HG03097 (cell line): ENCODE measurements at regions not wholly inside any gene's neighbourhood (a gene's known extent, or its start where the extent isn't known, plus 50 kb on each side); places are given as distances from the start of the nearest gene placed in this dataset.
"Not testable (repeated sequence)": the region's sequence is repeated elsewhere in the genome, so short reads cannot be mapped to it uniquely, and the experiment has no call there.

Source experiments
- ATAC-seq: cut with Tn5 transposase; IDR thresholded peaks from one replicate; pipeline ENCODE4 v1.9.1; 2021; ENCODE audit not compliant: unreplicated experiment, low FRiP score

DNA sequence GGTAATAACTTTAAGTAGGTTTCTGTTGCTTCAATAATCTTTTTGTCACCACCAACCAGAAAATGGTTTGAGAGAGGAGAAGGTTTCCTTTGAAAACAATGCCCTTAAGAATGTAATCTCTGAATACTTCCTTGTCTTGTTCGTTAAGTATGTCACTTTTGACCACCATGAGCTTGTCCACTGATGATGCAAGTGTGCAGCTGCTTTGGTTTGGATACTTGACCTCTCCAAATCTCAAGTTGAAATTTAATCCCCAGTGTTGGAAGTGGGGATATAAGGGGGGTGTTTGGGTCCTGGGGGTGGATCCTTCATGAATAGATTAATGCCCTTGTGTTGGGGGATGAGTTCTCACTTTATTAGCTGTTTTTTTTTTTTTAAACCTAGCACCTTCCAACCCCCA, 985.4 kb downstream of the EPHA7 start:
- no peak for ATAC-seq

GRCh38 chr6:92431502-92431901, 987.9 kb downstream of the EPHA7 start:
- no peak for ATAC-seq

DNA sequence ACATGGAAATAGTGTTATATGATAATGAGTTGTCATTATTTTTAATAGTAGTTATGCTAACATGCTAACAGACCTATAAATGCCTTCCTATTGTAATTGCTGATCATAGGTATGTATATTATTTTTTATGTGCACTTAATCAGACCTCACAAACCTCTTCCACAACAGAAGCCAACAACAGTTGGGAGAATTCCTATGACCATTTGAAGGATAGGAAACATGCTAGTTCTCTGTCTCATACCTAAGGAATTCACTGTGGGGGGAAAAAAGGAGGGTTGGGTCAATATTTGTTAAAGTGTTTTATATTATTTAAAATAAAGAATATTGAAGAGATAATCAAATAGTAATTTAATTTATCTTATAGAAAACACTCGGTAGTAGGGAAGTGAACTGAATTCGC, 990.9 kb downstream of the EPHA7 start:
- ATAC-seq = no peak

- no peak for ATAC-seq
Observed at GRCh38 chr6:92427453-92427852, 991.9 kb downstream of the EPHA7 start.

GRCh38 chr6:92415656-92416055, 1003.7 kb downstream of the EPHA7 start:
- no peak for ATAC-seq

- ATAC-seq = no peak
Observed at GRCh38 chr6:92408350-92408749, 1011.0 kb downstream of the EPHA7 start.

DNA sequence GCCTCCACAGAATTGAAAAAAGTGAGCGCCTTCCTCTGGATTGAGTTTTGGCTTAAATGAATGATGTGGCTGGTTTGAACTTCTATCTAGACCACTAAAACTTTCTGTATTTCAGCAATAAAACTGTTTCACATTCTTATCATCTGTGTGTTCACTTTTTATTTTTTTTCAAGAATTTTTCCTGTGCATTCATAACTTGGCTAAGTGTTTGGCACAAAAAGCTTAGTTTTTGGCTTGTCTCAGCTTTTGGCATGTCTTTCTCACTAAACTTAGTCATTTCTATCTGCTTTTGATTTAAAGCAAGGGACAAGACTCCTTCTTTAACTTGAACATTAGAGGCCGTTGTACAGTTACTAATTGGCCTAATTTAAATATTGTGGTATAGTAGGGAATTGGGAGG, 1015.1 kb downstream of the EPHA7 start:
- no peak for ATAC-seq

- no peak for ATAC-seq
Observed at GRCh38 chr6:92399911-92400310, 1019.4 kb downstream of the EPHA7 start.

DNA sequence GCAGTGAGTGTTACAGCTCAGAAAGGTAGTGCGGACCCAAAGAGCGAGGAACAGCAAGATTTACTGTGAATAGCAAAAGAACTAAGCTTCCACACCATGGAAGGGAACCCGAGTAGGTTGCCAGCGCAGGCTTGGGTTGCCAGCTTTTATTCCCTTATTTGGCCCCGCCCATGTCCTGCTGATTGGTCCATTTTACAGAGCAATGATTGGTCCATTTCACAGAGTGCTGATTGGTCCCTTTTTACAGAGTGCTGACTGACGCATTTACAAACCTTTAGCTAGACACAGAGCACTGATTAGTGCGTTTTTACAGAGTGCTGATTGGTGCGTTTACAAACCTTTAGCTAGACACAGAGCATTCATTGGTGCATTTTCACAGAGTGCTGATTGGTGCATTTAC, 1030.7 kb downstream of the EPHA7 start:
- ATAC-seq = not testable (repeated sequence)

DNA sequence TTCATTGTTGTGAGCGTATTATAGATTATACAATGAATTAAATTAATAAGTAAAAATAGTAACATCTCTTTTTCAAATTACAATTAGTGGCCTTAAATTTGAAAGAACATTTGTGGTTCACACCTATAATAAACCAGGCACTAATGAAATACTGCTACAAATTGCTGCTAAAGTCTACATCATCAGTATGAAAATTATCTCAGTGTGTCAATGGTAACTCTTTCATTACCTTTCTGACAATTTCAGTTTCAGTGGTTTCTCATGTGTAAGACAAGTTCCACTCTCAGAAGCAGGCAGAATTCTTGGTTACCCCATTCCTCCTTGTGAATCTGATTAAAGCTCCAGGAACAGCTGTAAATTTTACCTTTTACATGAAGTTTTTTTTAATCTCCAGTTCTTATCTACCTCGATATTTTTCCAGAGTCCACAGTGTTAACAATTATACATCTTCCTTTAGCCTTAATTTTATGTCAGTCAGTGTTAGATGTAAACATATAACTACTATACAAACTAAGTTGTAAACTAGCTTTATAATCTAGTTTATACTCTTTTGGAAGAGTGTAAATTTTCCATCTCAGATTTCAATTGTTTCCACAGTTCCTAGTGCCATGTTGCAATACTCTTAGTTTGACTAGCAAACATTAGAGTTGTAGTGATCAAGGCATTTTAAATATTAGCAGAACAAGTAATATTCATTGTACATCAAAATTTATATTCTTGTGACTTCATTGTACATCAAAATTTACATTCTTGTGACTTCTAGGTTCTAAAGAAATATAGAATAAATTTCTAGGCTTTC, 1038.4 kb downstream of the EPHA7 start:
- ATAC-seq = no peak

DNA sequence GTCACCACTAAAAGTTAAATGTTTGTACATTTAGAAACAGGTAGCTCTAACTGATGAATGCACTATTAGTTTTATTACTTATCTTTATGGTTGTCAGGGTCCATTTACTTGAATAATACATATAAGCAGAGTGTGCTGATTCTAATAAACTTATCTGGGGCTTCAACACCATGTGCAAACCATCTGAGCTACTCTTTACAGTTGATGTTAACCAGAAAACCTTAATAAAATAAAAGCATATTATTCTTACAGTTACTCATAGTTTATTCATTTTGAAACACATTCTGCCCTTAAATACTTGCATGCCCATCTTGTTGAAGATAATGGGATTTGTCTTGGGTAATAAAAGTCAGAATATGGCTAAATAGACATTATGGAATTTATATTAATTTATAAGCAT, 1042.2 kb downstream of the EPHA7 start:
- ATAC-seq = no peak

GRCh38 chr6:92376691-92377090, 1042.7 kb downstream of the EPHA7 start:
- ATAC-seq = no peak

DNA sequence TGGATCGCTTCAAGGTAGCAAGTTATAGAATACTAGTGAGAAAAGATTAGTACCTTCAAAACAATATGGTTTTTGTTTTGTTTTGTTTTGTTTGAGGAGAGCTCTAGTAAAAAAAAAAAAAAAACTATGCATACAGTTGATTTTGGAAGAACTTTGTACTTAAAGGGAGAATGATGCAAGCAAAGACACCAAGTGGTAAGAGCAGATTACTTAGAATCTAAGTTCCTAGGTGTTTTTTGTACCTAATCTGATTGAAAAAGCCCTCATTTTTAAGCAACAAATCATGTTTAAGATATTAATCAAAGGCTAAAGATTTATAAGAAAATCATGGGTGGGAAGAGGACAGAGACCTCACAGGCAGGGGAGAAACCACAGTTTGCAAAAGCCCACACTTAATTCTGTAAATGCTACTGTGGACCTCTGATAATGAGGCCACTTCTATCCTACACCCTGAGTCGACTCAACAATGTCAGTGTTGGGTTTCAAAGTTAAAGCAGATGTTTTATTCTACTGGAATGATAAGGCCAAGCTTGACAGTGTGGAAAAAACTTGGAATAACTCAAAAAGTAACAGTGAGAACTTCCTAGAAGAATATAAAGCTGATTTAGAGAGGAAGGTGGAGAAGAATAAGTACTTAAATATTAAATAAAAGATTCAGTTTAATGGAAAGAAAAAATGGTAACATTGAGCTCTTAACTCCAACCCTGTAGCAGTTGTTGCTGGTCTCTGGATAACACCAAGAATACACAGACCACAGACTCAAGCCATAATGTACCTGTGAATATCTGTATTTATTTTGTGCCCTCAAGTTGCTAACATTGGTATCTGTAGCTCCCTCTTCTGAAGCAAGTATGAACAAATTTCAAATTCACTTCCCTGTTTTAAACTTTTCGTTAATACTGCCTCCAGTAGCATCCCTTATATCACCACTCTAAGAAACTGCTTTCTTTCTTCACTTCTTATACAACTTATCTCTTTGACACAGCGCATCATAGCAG, 1047.8 kb downstream of the EPHA7 start:
- no peak for ATAC-seq

GRCh38 chr6:92369309-92369708, 1050.0 kb downstream of the EPHA7 start:
- ATAC-seq = no peak

DNA sequence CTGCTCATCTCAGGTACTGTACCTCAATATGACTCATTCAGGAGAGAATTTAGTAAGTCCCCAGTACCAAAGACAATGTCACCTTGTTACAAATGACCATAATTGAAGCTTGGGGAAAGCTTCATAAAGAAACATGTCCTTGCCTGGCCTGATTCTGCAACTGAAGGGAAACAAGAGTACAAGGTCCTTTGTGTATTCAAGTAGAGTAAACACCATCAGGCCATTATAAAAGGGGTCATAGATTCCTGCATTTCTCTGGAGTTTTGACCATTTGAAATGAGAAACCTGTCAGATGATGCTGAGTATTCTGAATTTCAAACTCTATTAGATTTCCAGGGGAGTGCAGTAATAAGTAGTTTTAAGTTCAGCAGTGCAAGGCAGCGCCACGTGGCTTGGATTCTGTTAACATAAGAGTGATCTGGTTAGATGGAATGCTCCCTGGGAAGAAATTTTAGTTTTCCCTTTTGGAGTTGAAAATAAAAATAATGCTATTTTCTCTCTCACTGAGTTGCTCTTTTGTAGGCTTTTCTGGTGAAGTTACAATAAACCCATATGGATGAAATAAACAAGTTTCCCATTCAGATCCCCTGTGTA, 1054.3 kb downstream of the EPHA7 start:
- no peak for ATAC-seq

DNA sequence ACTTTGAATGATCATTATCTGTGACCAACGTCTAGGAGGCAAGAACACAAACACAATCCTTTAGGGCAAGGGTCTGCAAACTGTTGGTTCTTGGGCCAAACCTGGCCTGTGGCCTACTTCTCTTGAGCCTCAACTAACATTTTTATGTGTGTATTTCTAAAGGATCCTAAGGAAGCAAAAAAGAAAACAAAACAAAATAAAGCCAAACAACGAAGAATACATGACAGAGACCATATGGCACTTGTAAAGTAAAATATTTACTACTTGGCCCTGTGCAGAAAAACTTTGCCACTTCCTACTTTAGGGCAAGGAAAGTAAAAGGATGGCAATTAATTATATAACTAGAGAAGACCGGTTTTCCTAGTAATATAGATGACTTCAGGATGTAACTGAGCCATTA, 1056.2 kb downstream of the EPHA7 start:
- no peak for ATAC-seq

- ATAC-seq = no peak
Observed at GRCh38 chr6:92362404-92362803, 1057.0 kb downstream of the EPHA7 start.

- no peak for ATAC-seq
Observed at GRCh38 chr6:92361990-92362389, 1057.4 kb downstream of the EPHA7 start.

DNA sequence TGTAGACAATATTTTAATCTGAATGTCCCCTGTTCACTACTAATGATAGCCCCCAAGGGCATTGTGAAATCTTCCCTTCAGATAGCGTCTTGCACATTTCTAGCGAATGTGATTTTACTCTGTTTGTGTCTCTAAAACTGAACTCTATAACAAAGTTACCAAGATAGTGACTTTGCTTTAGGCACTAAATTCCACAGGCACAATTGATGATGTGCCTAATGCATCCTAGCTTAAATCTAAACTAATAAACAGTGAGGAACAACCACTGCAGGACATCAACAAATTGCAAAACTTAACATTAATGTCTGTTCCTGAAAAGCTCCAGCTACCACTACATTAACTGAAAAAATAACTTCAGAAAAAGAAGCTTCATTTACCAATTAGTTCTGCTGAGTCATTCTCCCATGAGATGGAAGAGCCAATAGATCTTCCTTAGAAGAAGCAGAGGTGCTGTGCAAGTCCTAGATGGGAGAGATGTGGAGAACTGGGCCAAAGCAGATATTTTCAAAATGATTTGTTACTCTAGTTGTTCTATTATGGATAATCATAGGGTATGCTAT, 1065.0 kb downstream of the EPHA7 start:
- ATAC-seq = no peak

DNA sequence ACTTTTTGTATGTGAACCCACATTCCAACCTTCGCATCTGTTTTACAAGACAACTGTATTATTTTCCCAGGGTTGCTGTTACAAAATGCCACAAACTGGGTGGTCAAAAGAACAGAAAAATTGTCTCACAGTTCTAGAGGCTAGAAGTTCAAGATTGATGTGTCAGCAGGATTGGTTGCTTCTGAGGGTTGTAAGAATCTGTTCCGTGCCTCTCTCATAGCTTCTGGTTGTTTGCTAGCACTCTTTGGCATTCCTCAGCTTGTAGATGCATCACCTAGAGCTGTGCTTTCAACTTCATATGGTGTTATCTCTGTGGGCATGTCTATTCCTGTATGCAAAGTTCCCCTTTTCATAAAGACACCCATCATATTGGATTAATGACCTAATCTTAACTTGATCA, 1067.2 kb downstream of the EPHA7 start:
- no peak for ATAC-seq

DNA sequence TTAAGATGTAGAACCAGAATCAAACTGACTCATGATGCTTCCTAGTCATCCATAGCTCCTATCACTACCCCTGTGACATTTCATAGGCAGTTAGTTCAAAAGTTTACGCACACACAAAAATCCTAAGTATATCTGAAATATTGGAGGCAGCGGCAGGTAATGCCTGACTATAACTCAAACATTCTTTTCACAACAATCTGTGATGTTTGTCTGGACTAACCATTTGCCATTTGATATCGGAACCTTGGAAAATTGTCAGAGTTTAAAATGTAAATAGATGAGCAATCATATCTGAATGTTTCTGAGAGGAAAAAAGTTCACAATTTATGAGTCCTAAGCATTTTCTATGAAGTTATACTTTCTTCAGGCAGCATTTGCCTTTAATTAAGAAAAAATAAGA, 1078.2 kb downstream of the EPHA7 start:
- ATAC-seq = no peak
